Transverse colon (tissue), 3 donors: ENCODE measurements at regions not wholly inside any gene's neighbourhood (a gene's known extent, or its start where the extent isn't known, plus 50 kb on each side); places are given as distances from the start of the nearest gene placed in this dataset.

ENCODE experiments used
- CTCF ChIP-seq, 5 experiments: fragments of 200-600 bp in 3 of 5; fragments of 450-650 bp in 2 of 5; sonication (generic) in 3 of 5; IDR thresholded peaks; 1 replicate in 2 of 5; 2 replicates in 3 of 5; pipeline ENCODE4 v1.5.1; 2016 to 2017; ENCODE audit warnings: antibody characterized with exemption in 5 of 5, inconsistent platforms in 3 of 5, mild to moderate bottlenecking in 2 of 5, moderate library complexity in 1 of 5
- EP300 ChIP-seq: sonication (generic); formaldehyde crosslinking; IDR thresholded peaks from one replicate; pipeline ENCODE4 v1.6.1; 2017; ENCODE audit warnings: antibody characterized with exemption, low read depth
- POLR2A ChIP-seq: fragments of 450-650 bp; IDR thresholded peaks from one replicate; pipeline ENCODE4 v1.6.1; 2016; ENCODE audit warnings: antibody characterized with exemption, mild to moderate bottlenecking, moderate library complexity

- TF ChIP-seq POLR2A (no peak), CTCF (IDR thresholded peaks at IDR 0.05) (no peak), EP300 (no peak)
Measured at GRCh38 chr7:66421830-66422475, 206.7 kb upstream of the KCTD7 start.
